Superior temporal gyrus (tissue), 1 donor: ENCODE measurements at regions not wholly inside any gene's neighbourhood (a gene's known extent, or its start where the extent isn't known, plus 50 kb on each side); places are given as distances from the start of the nearest gene placed in this dataset.
"Not testable (repeated sequence)": the region's sequence is repeated elsewhere in the genome, so short reads cannot be mapped to it uniquely, and the experiment has no call there.

Source experiments
- DNase-seq: peaks from one replicate; pipeline ENCODE4 v3.0.0-alpha.2; 2016; ENCODE audit errors: extremely low spot score

- DNase-seq: no peak
Observed at GRCh38 chr1:118828038-118828437, 160.1 kb downstream of the TBX15 start.

- DNase-seq: no peak
Observed at GRCh38 chr1:118827636-118828035, 160.5 kb downstream of the TBX15 start.

GRCh38 chr1:118827207-118827606 is 160.9 kb downstream of the TBX15 start:
- DNase-seq: no peak

- no peak for DNase-seq
Observed at GRCh38 chr1:118826669-118827068, 161.5 kb downstream of the TBX15 start.

- DNase-seq: no peak
Observed at GRCh38 chr1:118825619-118826018, 162.5 kb downstream of the TBX15 start.

- no peak for DNase-seq
Observed at GRCh38 chr1:118821801-118822200, 166.3 kb downstream of the TBX15 start.

GRCh38 chr1:118820864-118821263 is 167.3 kb downstream of the TBX15 start:
- peak; percentile 16 for DNase-seq

- DNase-seq: no peak
Observed at GRCh38 chr1:118815909-118816308, 172.2 kb downstream of the TBX15 start.

- DNase-seq: no peak
Observed at GRCh38 chr1:118812555-118812954, 175.6 kb downstream of the TBX15 start.

- no peak for DNase-seq
Observed at GRCh38 chr1:118811156-118811555, 177.0 kb downstream of the TBX15 start.

- DNase-seq: no peak
Observed at GRCh38 chr1:118809586-118809985, 178.6 kb downstream of the TBX15 start.

GRCh38 chr1:118803128-118803527 is 185.0 kb downstream of the TBX15 start:
- DNase-seq: not testable (repeated sequence)

- no peak for DNase-seq
Observed at GRCh38 chr1:118791094-118791691, 196.9 kb downstream of the TBX15 start.

GRCh38 chr1:118788463-118788862 is 199.7 kb downstream of the TBX15 start:
- no peak for DNase-seq

- no peak for DNase-seq
Observed at GRCh38 chr1:118786454-118787155, 201.5 kb downstream of the TBX15 start.

GRCh38 chr1:118785246-118785645 is 202.9 kb downstream of the TBX15 start:
- no peak for DNase-seq

- no peak for DNase-seq
Observed at GRCh38 chr1:118783095-118783758, 204.9 kb downstream of the TBX15 start.

- no peak for DNase-seq
Observed at GRCh38 chr1:118773656-118774055, 214.5 kb downstream of the TBX15 start.

GRCh38 chr1:118767971-118768370 is 220.2 kb downstream of the TBX15 start:
- no peak for DNase-seq

GRCh38 chr1:118753976-118754375 is 234.2 kb downstream of the TBX15 start:
- DNase-seq: no peak

- DNase-seq: no peak
Observed at GRCh38 chr1:118751166-118751565, 237.0 kb downstream of the TBX15 start.

GRCh38 chr1:118744420-118744819 is 243.7 kb downstream of the TBX15 start:
- no peak for DNase-seq

- no peak for DNase-seq
Observed at GRCh38 chr1:118739501-118739900, 248.6 kb downstream of the TBX15 start.
